ENCODE measurements at regions not wholly inside any gene's neighbourhood (a gene's known extent, or its start where the extent isn't known, plus 50 kb on each side); places are given as distances from the start of the nearest gene placed in this dataset.

- no peak overlapping the region for H3K27ac ChIP-seq (ENCODE audit: low read depth, low read length)
- H2BK120ac ChIP-seq (replicated peaks; ENCODE audit: low read depth, low read length) = no peak overlapping the region
- no peak overlapping the region for H3K4me2 ChIP-seq (ENCODE audit: insufficient read depth in 1 of 2, low read depth in 2 of 2, low read length in 2 of 2)
- H3K27me3 ChIP-seq (replicated peaks in 1 of 4; ENCODE audit: control insufficient read depth in 3 of 4, extremely low read depth in 1 of 4, insufficient read depth in 3 of 4, low read length in 3 of 4) = no peaks in the 10 kb centered on the region
- no peak overlapping the region for H2BK5ac ChIP-seq (ENCODE audit: low read depth, low read length)
- no peak overlapping the region for H3K4ac ChIP-seq (replicated peaks; ENCODE audit: insufficient read length, low read depth, low read length)
- H3K9me3 ChIP-seq (ENCODE audit: insufficient read depth in 2 of 2, low read depth in 1 of 2, low read length in 1 of 2) = no peaks in the 10 kb centered on the region
- no peak overlapping the region for H4K91ac ChIP-seq (replicated peaks; ENCODE audit: insufficient read length, low read length)
- no peak overlapping the region for H3K56ac ChIP-seq (replicated peaks; ENCODE audit: insufficient read length, low read depth, low read length)
- no peaks in the 10 kb centered on the region for H3K4me1 ChIP-seq (replicated peaks in 1 of 4; ENCODE audit: control insufficient read depth in 3 of 4, insufficient read depth in 4 of 4, low read length in 3 of 4)
- H3K36me3 ChIP-seq (ENCODE audit: control insufficient read depth in 2 of 4, insufficient read depth in 4 of 4, low read length in 3 of 4) = no peaks in the 10 kb centered on the region
- no peak overlapping the region for H2AFZ ChIP-seq (ENCODE audit: low read length)
- no peak overlapping the region for H3K4me3 ChIP-seq (ENCODE audit: extremely low read depth in 1 of 4, insufficient read depth in 2 of 4, low read depth in 3 of 4, low read length in 4 of 4)
- H3K18ac ChIP-seq (ENCODE audit: extremely low read depth, low read length) = no peak overlapping the region
- no peak overlapping the region for H2BK12ac ChIP-seq (ENCODE audit: low read depth, low read length)
- no peak for TF ChIP-seq POLR2AphosphoS5 (IDR thresholded peaks at IDR 0.05; ENCODE audit: low read depth, low read length)
- TF ChIP-seq TCF12 (IDR thresholded peaks at IDR 0.05; ENCODE audit: low read depth, low read length) = no peak
- TF ChIP-seq ATF3 (IDR thresholded peaks at IDR 0.05; ENCODE audit: insufficient read depth, low read depth, low read length) = no peak
- no peak for TF ChIP-seq EP300 (IDR thresholded peaks at IDR 0.05; ENCODE audit: borderline replicate concordance in 1 of 2, low read depth in 2 of 2, low read length in 2 of 2)
- TF ChIP-seq HDAC2 (IDR thresholded peaks at IDR 0.05; ENCODE audit: borderline replicate concordance in 1 of 2, low read depth in 2 of 2, low read length in 2 of 2) = no peak
- no peak for TF ChIP-seq CHD2 (IDR thresholded peaks at IDR 0.05; ENCODE audit: low read length)
- TF ChIP-seq YY1 (IDR thresholded peaks at IDR 0.05; ENCODE audit: low read depth, low read length) = no peak
- TF ChIP-seq HDAC6 (IDR thresholded peaks at IDR 0.05; ENCODE audit: low read depth, low read length) = no peak
- no peak for TF ChIP-seq BCL11A (IDR thresholded peaks at IDR 0.05; ENCODE audit: low read depth in 2 of 2, low read length in 2 of 2)
- no peak for TF ChIP-seq SRF (IDR thresholded peaks at IDR 0.05; ENCODE audit: low read depth, low read length)
- no peak overlapping the region for H3K9ac ChIP-seq (replicated peaks in 1 of 4; ENCODE audit: extremely low read depth in 1 of 4, low read depth in 3 of 4, low read length in 3 of 4)
- no peak overlapping the region for H4K5ac ChIP-seq (ENCODE audit: insufficient read length, low read depth, low read length)
- no peaks in the 10 kb centered on the region for H4K20me1 ChIP-seq (replicated peaks in 1 of 2; ENCODE audit: control insufficient read depth in 1 of 2, insufficient read depth in 2 of 2, low read length in 2 of 2)
- no peak overlapping the region for H3K14ac ChIP-seq (ENCODE audit: insufficient read length)
- H3K79me2 ChIP-seq (ENCODE audit: control insufficient read depth in 1 of 2, insufficient read depth in 2 of 2, low read length in 2 of 2) = no peaks in the 10 kb centered on the region
- POLR2A ChIA-PET (ENCODE audit: partially characterized antibody) = no interaction called here
- no peak for DNase-seq (ENCODE audit: low read depth in 1 of 2, low spot score in 2 of 2)
- H3K23ac ChIP-seq (ENCODE audit: insufficient read length) = no peak overlapping the region
- no peak overlapping the region for H2BK20ac ChIP-seq (ENCODE audit: low read length)
- no peak for FAIRE-seq
- H3K79me1 ChIP-seq (ENCODE audit: low read depth, low read length) = no peaks in the 10 kb centered on the region
- H4K8ac ChIP-seq (ENCODE audit: extremely low read depth, insufficient read depth, low read length) = no peak overlapping the region
- CTCF ChIA-PET (ENCODE audit: partially characterized antibody) = interaction anchor here (0.6 to 2.1 kb wide), 5 partner anchors 8 to 985 kb away, joined by 3 to 5 read pairs (median 4); no protein-coding TSS in a partner anchor
- no peak overlapping the region for H2BK15ac ChIP-seq (ENCODE audit: low read length)
- WGBS, 2 experiments (ENCODE audit: extremely low coverage in 1 of 2, insufficient coverage in 1 of 2, insufficient read length in 1 of 2, insufficient replicate concordance in 2 of 2, low coverage in 1 of 2, low lambda C conversion rate in 2 of 2, missing lambda C conversion rate in 1 of 2) = 96% methylated on average over 15 of the region's 15 CpGs; no CpG with 5 or more reads in 1 of the 2 experiments
- no peaks in the 10 kb centered on the region for H3K23me2 ChIP-seq (ENCODE audit: low read depth, low read length)
- H2AK5ac ChIP-seq (ENCODE audit: low read depth, low read length) = no peak overlapping the region
Measured at GRCh38 chr16:79540825-79541595, 59.5 kb downstream of the MAF start.

Data from H1 (cell line).